WTC11 (cell line): ENCODE measurements at regions not wholly inside any gene's neighbourhood (a gene's known extent, or its start where the extent isn't known, plus 50 kb on each side); places are given as distances from the start of the nearest gene placed in this dataset.

Experiments used
- ATAC-seq: fragments of 200-7000 bp; cut with Tn5 transposase; 2 replicates; pipeline ENCODE4 v1.10.0; 2021; ENCODE audit warnings: mild to moderate bottlenecking, moderate library complexity
- CTCF ChIA-PET: fragments of 300-600 bp; sonication (Branson Sonifier 250); formaldehyde crosslinking; loops from one replicate; lab custom pipeline; 2021; ENCODE audit warnings: antibody characterized with exemption; lab: Charles Lee
- POLR2A ChIA-PET: fragments of 350-600 bp; sonication (Branson Sonifier 250); formaldehyde crosslinking; loops from one replicate; lab custom pipeline; 2021; ENCODE audit warnings: antibody characterized with exemption; lab: Charles Lee
- DNase-seq: peaks from one replicate; pipeline ENCODE4 v3.0.0; 2021; ENCODE audit warnings: low spot score
- H3K27ac Mint-ChIP-seq: 2 replicates; pipeline ENCODE4 v1.8.0; 2021; ENCODE audit warnings: mixed read lengths
- H3K27me3 Mint-ChIP-seq: 2 replicates; pipeline ENCODE4 v1.8.0; 2021; ENCODE audit warnings: low read depth, mild to moderate bottlenecking, moderate library complexity, mixed read lengths
- H3K36me3 Mint-ChIP-seq: 2 replicates; pipeline ENCODE4 v1.8.0; 2021; ENCODE audit warnings: mixed read lengths
- H3K4me1 Mint-ChIP-seq: 2 replicates; pipeline ENCODE4 v1.8.0; 2022; ENCODE audit warnings: mixed read lengths
- H3K4me3 Mint-ChIP-seq: 2 replicates; pipeline ENCODE4 v1.8.0; 2021; ENCODE audit warnings: mild to moderate bottlenecking, moderate library complexity, mixed read lengths
- H3K9me3 Mint-ChIP-seq: 2 replicates; pipeline ENCODE4 v1.8.0; 2021; ENCODE audit warnings: mixed read lengths
- ATF1 ChIP-seq: sonication (generic); formaldehyde crosslinking; IDR thresholded peaks from 2 replicates; pipeline ENCODE4 v1.8.1; 2023; ENCODE audit warnings: mild to moderate bottlenecking, moderate library complexity, missing genetic modification reagents
- CDX4 ChIP-seq: fragments of 250-450 bp; sonication (Bioruptor Pico); IDR thresholded peaks from 2 replicates; pipeline ENCODE4 v1.9.0; 2021; ENCODE audit warnings: moderate library complexity, mild to moderate bottlenecking, inconsistent platforms, borderline replicate concordance
- E2F1 ChIP-seq: sonication (generic); formaldehyde crosslinking; IDR thresholded peaks from 2 replicates; pipeline ENCODE4 v1.8.0; 2022; ENCODE audit warnings: mild to moderate bottlenecking, missing genetic modification reagents
- ELF4 ChIP-seq: sonication (generic); formaldehyde crosslinking; IDR thresholded peaks from 2 replicates; pipeline ENCODE4 v1.8.1; 2022; ENCODE audit warnings: low read depth, mild to moderate bottlenecking, moderate library complexity, missing genetic modification reagents
- KAT7 ChIP-seq: sonication (generic); formaldehyde crosslinking; IDR thresholded peaks from 2 replicates; pipeline ENCODE4 v1.8.1; 2023; ENCODE audit warnings: missing genetic modification reagents, mild to moderate bottlenecking, borderline replicate concordance
- NFYB ChIP-seq: sonication (generic); formaldehyde crosslinking; conservative IDR thresholded peaks from 2 replicates; pipeline ENCODE4 v1.8.0; 2022; ENCODE audit warnings: low read depth, missing genetic modification reagents
- PREB ChIP-seq: sonication (generic); formaldehyde crosslinking; IDR thresholded peaks from 2 replicates; pipeline ENCODE4 v1.8.1; 2022; ENCODE audit warnings: mild to moderate bottlenecking, missing genetic modification reagents, moderate library complexity, borderline replicate concordance
- TEAD1 ChIP-seq: sonication (generic); formaldehyde crosslinking; IDR thresholded peaks from 2 replicates; pipeline ENCODE4 v1.8.0; 2022; ENCODE audit warnings: mild to moderate bottlenecking, missing genetic modification reagents
- TEAD4 ChIP-seq: sonication (generic); formaldehyde crosslinking; IDR thresholded peaks from 2 replicates; pipeline ENCODE4 v1.8.0; 2022; ENCODE audit warnings: mild to moderate bottlenecking, missing genetic modification reagents
- ZBTB21 ChIP-seq: sonication (generic); formaldehyde crosslinking; IDR thresholded peaks from 2 replicates; pipeline ENCODE4 v1.8.1; 2023; ENCODE audit warnings: mild to moderate bottlenecking, missing genetic modification reagents, borderline replicate concordance
- ZNF121 ChIP-seq: sonication (generic); formaldehyde crosslinking; IDR thresholded peaks from 2 replicates; pipeline ENCODE4 v1.8.0; 2023; ENCODE audit warnings: missing genetic modification reagents
- ZNF532 ChIP-seq: fragments of 250-450 bp; sonication (Bioruptor Pico); IDR thresholded peaks from 2 replicates; pipeline ENCODE4 v1.9.0; 2021; ENCODE audit warnings: mild to moderate bottlenecking, borderline replicate concordance
- ZNF671 ChIP-seq: fragments of 250-450 bp; sonication (Bioruptor Pico); IDR thresholded peaks from 2 replicates; pipeline ENCODE4 v1.8.0; 2021; ENCODE audit warnings: mild to moderate bottlenecking
- TF ChIP-seq, protein P1 (sequence below): sonication (generic); formaldehyde crosslinking; IDR thresholded peaks from 2 replicates; pipeline ENCODE4 v1.8.1; 2022; ENCODE audit warnings: low read depth, mild to moderate bottlenecking, moderate library complexity, missing genetic modification reagents, borderline replicate concordance
- TF ChIP-seq, protein P2 (sequence below): sonication (generic); formaldehyde crosslinking; IDR thresholded peaks from 2 replicates; pipeline ENCODE4 v1.8.1; 2023; ENCODE audit warnings: mild to moderate bottlenecking, missing genetic modification reagents, moderate library complexity

DNA sequence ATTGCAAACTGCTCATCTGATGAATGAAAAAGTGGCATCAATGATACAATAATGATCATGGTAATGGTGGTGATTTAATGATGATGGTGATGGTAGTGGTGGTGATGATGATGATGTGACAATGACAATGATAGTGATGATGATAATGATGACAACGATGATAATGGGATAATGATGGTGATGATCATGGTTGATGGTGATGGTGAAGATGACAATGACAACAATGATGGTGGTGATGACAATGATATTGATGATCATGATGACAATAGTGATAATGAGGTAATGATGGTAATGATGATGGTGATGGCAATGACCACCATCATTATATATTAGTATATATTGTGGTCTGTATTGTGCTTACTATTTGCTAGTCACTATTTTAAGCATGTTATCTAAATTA lies 474.3 kb downstream of the TBC1D22A start:
- ATAC-seq: no peak
- TF ChIP-seq, protein P1, sequence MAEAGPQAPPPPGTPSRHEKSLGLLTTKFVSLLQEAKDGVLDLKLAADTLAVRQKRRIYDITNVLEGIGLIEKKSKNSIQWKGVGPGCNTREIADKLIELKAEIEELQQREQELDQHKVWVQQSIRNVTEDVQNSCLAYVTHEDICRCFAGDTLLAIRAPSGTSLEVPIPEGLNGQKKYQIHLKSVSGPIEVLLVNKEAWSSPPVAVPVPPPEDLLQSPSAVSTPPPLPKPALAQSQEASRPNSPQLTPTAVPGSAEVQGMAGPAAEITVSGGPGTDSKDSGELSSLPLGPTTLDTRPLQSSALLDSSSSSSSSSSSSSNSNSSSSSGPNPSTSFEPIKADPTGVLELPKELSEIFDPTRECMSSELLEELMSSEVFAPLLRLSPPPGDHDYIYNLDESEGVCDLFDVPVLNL (CRISPR knock-in tag): no peak
- TF ChIP-seq CDX4 (CRISPR knock-in tag) (no peak), ZNF671 (CRISPR knock-in tag) (no peak), E2F1 (CRISPR knock-in tag) (no peak), NFYB (CRISPR knock-in tag) (no peak), ATF1 (no peak), TEAD4 (CRISPR knock-in tag) (no peak), KAT7 (CRISPR knock-in tag) (no peak), PREB (CRISPR knock-in tag) (no peak)
- TF ChIP-seq, protein P2, sequence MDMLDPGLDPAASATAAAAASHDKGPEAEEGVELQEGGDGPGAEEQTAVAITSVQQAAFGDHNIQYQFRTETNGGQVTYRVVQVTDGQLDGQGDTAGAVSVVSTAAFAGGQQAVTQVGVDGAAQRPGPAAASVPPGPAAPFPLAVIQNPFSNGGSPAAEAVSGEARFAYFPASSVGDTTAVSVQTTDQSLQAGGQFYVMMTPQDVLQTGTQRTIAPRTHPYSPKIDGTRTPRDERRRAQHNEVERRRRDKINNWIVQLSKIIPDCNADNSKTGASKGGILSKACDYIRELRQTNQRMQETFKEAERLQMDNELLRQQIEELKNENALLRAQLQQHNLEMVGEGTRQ (CRISPR knock-in tag): no peak
- no peak overlapping the region for H3K4me3 Mint-ChIP-seq
- H3K36me3 Mint-ChIP-seq: peaks cover 24% of the 10 kb centered on the region
- DNase-seq: no peak
- ChIA-PET POLR2A (no interaction called here), CTCF (no interaction called here)
- H3K27ac Mint-ChIP-seq: no peak overlapping the region
- no peaks in the 10 kb centered on the region for H3K4me1 Mint-ChIP-seq
- peaks cover 21% of the 10 kb centered on the region for H3K9me3 Mint-ChIP-seq
- H3K27me3 Mint-ChIP-seq: peaks cover 15% of the 10 kb centered on the region

GRCh38 chr22:47236161-47236560 lies 473.7 kb downstream of the TBC1D22A start:
- ATAC-seq: no peak
- Mint-ChIP-seq H3K27ac (no peak overlapping the region), H3K9me3 (peaks cover 21% of the 10 kb centered on the region)

GRCh38 chr22:47233316-47234243 lies 471.1 kb downstream of the TBC1D22A start:
- H3K4me1 Mint-ChIP-seq: no peaks in the 10 kb centered on the region
- CTCF ChIA-PET: no interaction called here
- H3K36me3 Mint-ChIP-seq: peaks cover 25% of the 10 kb centered on the region
- H3K9me3 Mint-ChIP-seq: peaks cover 38% of the 10 kb centered on the region
- no peak for TF ChIP-seq ZNF121 (CRISPR knock-in tag)
- TF ChIP-seq ZNF532: no peak
- TF ChIP-seq, all 79 proteins: peak for 0
- Mint-ChIP-seq H3K27me3 (peaks cover 20% of the 10 kb centered on the region), H3K4me3 (no peak overlapping the region), H3K27ac (no peak overlapping the region)
- POLR2A ChIA-PET: no interaction called here
- no peak for ATAC-seq
- no peak for DNase-seq

More at GRCh38 chr22:47236161-47236560, 473.7 kb downstream of the TBC1D22A start:
- Mint-ChIP-seq H3K27me3 (peaks cover 16% of the 10 kb centered on the region), H3K4me3 (no peak overlapping the region), H3K36me3 (peaks cover 22% of the 10 kb centered on the region), H3K4me1 (no peaks in the 10 kb centered on the region)
- POLR2A ChIA-PET: interaction anchor here (0.6 kb wide), 1 partner anchor 171 kb away, joined by 4 read pairs; no protein-coding TSS in a partner anchor
- no peak for DNase-seq
- CTCF ChIA-PET: interaction anchor here (0.7 kb wide), 1 partner anchor 555 kb away, joined by 4 read pairs; no protein-coding TSS in a partner anchor
- TF ChIP-seq TEAD1 (CRISPR knock-in tag): no peak
- TF ChIP-seq ZBTB21 (CRISPR knock-in tag): no peak
- no peak for TF ChIP-seq ELF4
- TF ChIP-seq, all 79 proteins: peak for 0
